Mononuclear cell (primary cell): ENCODE measurements at regions not wholly inside any gene's neighbourhood (a gene's known extent, or its start where the extent isn't known, plus 50 kb on each side); places are given as distances from the start of the nearest gene placed in this dataset.
"Not testable (repeated sequence)": the region's sequence is repeated elsewhere in the genome, so short reads cannot be mapped to it uniquely, and the experiment has no call there.

Source experiments
- H3K27me3 ChIP-seq: 2 replicates; pipeline ENCODE4 v1.6.0; 2011; ENCODE audit warnings: low read length, control low read depth; ENCODE audit not compliant: insufficient read depth
- H3K4me1 ChIP-seq: 2 replicates; pipeline ENCODE4 v1.5.1; 2011; ENCODE audit warnings: mild to moderate bottlenecking, low read length, control low read depth; ENCODE audit not compliant: insufficient read depth
- H3K4me3 ChIP-seq: 2 replicates; pipeline ENCODE4 v1.5.1; 2011; ENCODE audit warnings: mild to moderate bottlenecking, low read length, moderate library complexity
- H3K9me3 ChIP-seq: 2 replicates; pipeline ENCODE4 v1.5.1; 2011; ENCODE audit warnings: low read depth, mild to moderate bottlenecking, control low read depth, low read length

DNA sequence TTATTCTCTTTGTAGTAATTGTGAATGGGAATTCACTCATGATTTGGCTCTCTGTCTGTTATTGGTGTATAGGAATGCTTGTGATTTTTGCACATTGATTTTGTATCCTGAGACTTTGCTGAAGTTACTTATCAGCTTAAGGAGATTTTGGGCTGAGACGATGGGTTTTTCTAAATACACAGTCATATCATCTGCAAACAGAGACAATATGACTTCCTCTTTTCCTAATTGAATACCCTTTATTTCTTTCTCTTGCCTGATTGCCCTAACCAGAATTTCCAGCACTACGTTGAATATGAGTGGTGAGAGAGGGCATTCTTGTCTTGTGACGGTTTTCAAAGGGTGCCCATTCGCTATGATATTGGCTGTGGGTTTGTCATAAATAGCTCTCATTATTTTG lies 209.8 kb upstream of the NEBL start:
- not testable (repeated sequence) for H3K9me3 ChIP-seq, H3K4me3 ChIP-seq, H3K27me3 ChIP-seq, H3K4me1 ChIP-seq

DNA sequence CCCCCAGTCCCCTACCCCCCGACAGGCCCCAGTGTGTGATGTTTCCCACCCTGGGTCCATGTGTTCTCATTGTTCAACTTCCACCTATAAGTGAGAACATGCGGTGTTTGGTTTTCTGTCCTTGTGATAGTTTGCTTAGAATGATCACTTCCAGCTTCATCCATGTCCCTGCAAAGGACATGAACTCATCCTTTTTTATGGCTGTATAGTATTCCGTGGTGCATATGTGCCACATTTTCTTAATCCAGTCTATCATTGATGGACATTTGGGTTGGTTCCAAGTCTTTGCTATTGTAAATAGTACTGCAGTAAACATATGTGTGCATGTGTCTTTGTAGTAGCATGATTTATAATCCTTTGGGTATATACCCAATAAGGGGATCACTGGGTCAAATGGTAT lies 208.2 kb upstream of the NEBL start:
- not testable (repeated sequence) for H3K9me3 ChIP-seq, H3K27me3 ChIP-seq, H3K4me1 ChIP-seq, H3K4me3 ChIP-seq

GRCh38 chr10:21100871-21101514 lies 203.9 kb upstream of the NEBL start:
- Histone ChIP-seq H3K4me1 (no peaks in the 10 kb centered on the region), H3K9me3 (peaks cover 6% of the 10 kb centered on the region), H3K27me3 (no peaks in the 10 kb centered on the region), H3K4me3 (no peak overlapping the region)

DNA sequence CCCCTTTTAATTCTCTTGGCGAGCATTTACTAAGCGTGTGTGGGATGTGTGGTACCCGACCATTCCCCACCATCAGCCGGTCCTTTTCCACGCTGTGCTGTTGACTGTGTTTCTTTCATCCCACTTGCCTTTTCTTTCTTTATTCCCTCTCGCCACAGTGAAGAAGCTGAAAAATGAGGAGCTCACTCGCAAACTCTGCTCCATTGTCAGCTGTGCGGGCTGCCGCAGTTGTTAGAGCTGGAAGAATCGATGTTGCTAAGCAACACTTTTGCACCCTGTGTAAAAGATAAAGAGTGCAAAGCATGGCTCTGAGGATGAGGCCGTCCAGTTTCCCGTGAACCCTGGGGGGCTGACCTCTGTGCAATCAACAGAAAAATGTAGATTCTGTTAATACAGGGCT lies 203.1 kb upstream of the NEBL start:
- Histone ChIP-seq H3K27me3 (no peaks in the 10 kb centered on the region), H3K4me3 (no peak overlapping the region), H3K9me3 (peaks cover 6% of the 10 kb centered on the region), H3K4me1 (no peaks in the 10 kb centered on the region)

- Histone ChIP-seq H3K9me3 (peaks cover 3% of the 10 kb centered on the region), H3K4me1 (no peaks in the 10 kb centered on the region), H3K4me3 (no peak overlapping the region), H3K27me3 (no peaks in the 10 kb centered on the region)
Measured at GRCh38 chr10:21099291-21100062, 202.4 kb upstream of the NEBL start.

DNA sequence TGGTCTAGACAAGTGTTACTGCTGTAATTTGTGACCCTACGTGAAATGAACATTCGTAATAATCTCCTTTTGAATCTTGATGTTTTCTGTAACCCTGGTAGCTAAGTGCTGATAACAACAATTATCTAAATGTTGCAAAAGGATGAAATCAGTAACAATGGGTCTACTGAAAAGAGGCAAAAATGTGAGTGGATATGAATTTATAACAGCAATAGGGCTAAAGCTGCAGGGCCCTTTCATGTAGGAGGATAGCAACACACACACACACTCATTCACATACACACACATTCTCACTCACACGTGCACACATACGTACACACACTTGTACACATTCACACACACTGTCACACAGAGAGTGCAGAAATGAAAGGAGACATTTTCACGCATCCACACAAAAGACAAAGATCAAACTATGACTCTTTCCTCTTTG lies 200.8 kb upstream of the NEBL start:
- H3K4me3 ChIP-seq: no peak overlapping the region
- H3K27me3 ChIP-seq: no peaks in the 10 kb centered on the region
- H3K4me1 ChIP-seq: no peaks in the 10 kb centered on the region
- no peaks in the 10 kb centered on the region for H3K9me3 ChIP-seq

GRCh38 chr10:21095494-21096055 lies 198.5 kb upstream of the NEBL start:
- Histone ChIP-seq H3K27me3 (no peaks in the 10 kb centered on the region), H3K4me1 (no peaks in the 10 kb centered on the region), H3K4me3 (no peak overlapping the region), H3K9me3 (no peaks in the 10 kb centered on the region)

DNA sequence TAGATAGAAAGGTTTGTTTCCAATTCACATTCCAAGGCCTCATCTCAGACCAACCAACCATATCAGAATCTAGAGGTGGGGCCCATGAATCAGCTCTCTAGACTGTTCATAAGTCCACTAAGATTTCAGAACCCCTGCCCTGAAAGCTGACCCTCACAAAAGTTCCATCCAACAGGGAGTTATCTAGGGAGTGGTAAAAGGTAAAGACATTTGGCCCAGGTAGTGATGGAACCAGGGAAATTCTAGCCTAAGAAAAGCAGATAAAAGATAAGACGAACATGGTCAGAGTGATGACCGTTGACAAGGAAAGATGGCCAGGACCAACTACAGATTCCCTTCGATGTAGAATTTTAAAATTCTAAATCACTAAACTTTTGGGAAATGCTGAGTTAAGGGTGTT lies 198.0 kb upstream of the NEBL start:
- no peak overlapping the region for H3K4me3 ChIP-seq
- H3K9me3 ChIP-seq: no peaks in the 10 kb centered on the region
- no peaks in the 10 kb centered on the region for H3K4me1 ChIP-seq
- H3K27me3 ChIP-seq: no peaks in the 10 kb centered on the region

DNA sequence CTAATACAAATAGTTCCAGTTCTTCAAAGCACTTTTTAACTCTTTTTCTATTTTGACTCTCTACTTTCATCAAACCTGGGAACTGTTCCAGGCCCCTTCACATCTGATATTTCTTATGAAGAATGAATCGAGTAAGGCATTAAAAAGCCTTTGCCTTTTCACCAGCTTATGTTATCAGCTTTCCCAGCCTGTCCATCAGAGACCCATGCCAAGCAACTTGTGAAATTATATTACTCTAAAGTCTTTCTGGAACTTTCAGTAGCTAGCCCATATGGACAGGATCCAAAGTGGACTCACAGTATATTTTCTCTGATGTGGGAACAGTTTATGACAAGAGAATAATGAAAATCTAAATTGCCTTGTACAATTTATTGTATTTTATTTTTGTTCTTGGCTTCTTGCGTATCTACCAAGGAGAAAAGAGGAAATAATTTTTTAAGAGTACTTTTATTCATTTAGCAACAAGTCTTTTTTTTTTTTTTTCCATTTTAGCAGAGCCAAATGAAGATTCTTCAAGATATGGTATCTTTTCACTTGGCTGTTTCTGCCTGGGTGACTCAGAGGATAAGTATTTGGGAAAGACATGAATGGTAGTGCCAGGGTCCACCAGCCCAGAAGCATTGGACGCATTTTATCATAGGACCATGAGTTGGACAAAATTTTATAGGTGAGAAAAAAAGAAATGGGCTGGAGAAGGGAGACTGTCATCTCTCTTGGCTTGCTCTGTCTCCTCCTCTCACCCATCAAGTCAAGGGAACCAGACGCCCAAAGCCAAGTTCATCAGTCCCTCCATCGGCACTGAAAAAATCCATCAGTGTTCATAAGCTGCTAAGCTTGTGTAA lies 195.8 kb upstream of the NEBL start:
- Histone ChIP-seq H3K27me3 (no peaks in the 10 kb centered on the region), H3K9me3 (no peaks in the 10 kb centered on the region), H3K4me1 (no peaks in the 10 kb centered on the region), H3K4me3 (no peak overlapping the region)

DNA sequence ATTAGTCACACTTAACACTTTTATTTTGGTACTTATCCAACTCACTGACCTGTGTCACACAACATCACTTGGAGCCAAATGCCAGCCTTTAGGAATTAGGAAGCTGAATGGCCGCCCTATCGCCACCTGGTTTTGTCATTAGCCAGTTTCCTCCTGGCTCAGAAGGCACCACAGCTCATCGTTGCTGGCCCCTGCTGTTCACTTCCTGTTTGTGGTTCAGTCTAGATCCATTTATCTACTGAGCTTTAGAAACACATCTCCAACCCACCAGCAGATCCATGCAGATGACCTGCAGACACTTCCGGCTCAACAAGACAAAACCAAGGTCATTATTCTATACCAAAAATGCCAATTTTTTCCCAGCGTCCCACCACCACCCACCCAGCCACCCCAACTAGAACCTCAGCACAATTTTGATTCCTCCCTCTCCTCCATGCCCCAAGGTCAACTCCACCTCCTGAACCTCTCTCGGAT lies 193.5 kb upstream of the NEBL start:
- H3K9me3 ChIP-seq: no peaks in the 10 kb centered on the region
- H3K4me1 ChIP-seq: no peaks in the 10 kb centered on the region
- no peaks in the 10 kb centered on the region for H3K27me3 ChIP-seq
- no peak overlapping the region for H3K4me3 ChIP-seq

DNA sequence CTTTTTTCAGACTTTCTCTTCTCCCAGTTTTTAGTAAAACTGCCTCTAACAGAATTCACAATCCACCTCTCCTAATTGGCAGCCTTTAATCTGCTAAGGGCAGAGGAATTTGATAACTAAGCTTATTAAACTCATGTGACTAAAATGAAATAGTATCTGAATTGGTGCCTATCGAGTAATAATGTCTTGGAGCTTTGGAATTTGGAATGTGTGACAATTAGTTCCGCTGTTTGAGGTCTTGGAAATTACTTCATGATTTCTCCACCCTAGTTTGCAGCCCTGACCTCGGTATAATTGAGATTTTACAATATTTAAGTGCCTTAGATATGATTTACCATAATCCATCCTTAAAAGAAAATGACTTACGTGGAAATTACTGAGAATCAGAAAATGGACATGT lies 190.4 kb upstream of the NEBL start:
- Histone ChIP-seq H3K9me3 (no peaks in the 10 kb centered on the region), H3K4me3 (no peak overlapping the region), H3K27me3 (no peaks in the 10 kb centered on the region), H3K4me1 (no peaks in the 10 kb centered on the region)

DNA sequence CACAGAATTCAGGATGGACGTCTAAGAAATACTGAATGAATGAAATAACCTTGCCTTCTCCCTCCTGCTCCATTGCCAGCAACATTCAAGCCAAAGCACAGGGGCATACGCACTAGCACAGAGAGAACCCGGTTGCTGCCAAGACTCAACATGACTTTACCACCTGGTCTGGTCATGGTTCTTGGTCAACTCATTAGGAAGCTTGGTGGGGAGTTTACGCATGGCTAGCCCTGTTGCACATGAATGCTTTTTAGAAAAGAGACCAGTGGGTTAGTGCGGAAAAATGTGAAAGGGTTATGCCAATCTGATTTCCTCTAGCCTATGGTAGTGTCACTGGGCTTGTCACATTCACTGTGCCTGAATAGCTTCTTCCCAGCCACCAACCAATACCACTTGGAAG lies 187.6 kb upstream of the NEBL start:
- no peaks in the 10 kb centered on the region for H3K9me3 ChIP-seq
- no peaks in the 10 kb centered on the region for H3K4me1 ChIP-seq
- H3K4me3 ChIP-seq: no peak overlapping the region
- no peaks in the 10 kb centered on the region for H3K27me3 ChIP-seq

DNA sequence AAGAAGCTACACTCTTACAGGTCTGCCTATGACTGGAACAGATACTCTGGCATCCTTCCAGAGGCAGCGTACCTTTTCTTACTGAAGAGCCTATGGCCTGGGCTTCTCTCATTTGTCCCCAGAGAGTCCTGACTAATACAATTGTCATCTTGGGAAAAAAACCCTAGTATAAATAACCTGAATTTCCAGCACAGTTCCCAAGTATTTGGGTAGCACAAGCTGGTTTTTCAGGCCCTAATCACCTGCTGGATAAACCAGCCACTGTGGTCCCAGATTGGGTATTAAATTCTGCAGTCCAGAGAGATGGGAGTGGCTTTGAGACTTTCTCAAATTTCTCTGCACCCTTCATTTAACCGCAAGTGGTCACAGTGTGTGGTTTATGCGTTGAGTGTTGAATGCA lies 186.8 kb upstream of the NEBL start:
- Histone ChIP-seq H3K9me3 (no peaks in the 10 kb centered on the region), H3K4me3 (no peak overlapping the region)

GRCh38 chr10:21082206-21082605 lies 185.1 kb upstream of the NEBL start:
- no peaks in the 10 kb centered on the region for H3K4me1 ChIP-seq
- H3K27me3 ChIP-seq: no peaks in the 10 kb centered on the region
- H3K9me3 ChIP-seq: no peaks in the 10 kb centered on the region

More for the DNA sequence above, 186.8 kb upstream of the NEBL start:
- Histone ChIP-seq H3K4me1 (no peaks in the 10 kb centered on the region), H3K27me3 (no peaks in the 10 kb centered on the region)

GRCh38 chr10:21080261-21080660 lies 183.2 kb upstream of the NEBL start:
- no peaks in the 10 kb centered on the region for H3K4me1 ChIP-seq
- H3K4me3 ChIP-seq: no peak overlapping the region
- H3K9me3 ChIP-seq: no peaks in the 10 kb centered on the region

More at GRCh38 chr10:21082206-21082605, 185.1 kb upstream of the NEBL start:
- H3K4me3 ChIP-seq: no peak overlapping the region

More at GRCh38 chr10:21080261-21080660, 183.2 kb upstream of the NEBL start:
- H3K27me3 ChIP-seq: no peaks in the 10 kb centered on the region
